Naive thymus-derived CD8-positive, alpha-beta T cell (primary cell): ENCODE measurements at regions not wholly inside any gene's neighbourhood (a gene's known extent, or its start where the extent isn't known, plus 50 kb on each side); places are given as distances from the start of the nearest gene placed in this dataset.

Experiments used
- ATAC-seq, 2 donors: fragments of 150-1000 bp; cut with Tn5 transposase in 1 of 2; sonication (Bioruptor Pico), chemical (Tn5 transposase) in 1 of 2; 1 replicate in 1 of 2; 2 replicates in 1 of 2; pipeline ENCODE4 v1.10.0; 2021; ENCODE audit warnings: mild to moderate bottlenecking in 2 of 2, moderate library complexity in 2 of 2
- POLR2A ChIA-PET: fragments of 350-600 bp; sonication (Branson Sonifier 250); formaldehyde crosslinking; loops from one replicate; lab custom pipeline; 2021; ENCODE audit warnings: antibody characterized with exemption; lab: Charles Lee
- DNase-seq, 10 donors: peaks; one replicate each; pipeline versions ENCODE4 v3.0.0 to v3.0.0-alpha.2; 2020 to 2022
- H3K27ac Mint-ChIP-seq, 10 donors: one replicate each; pipeline ENCODE4 v1.8.0; 2020 to 2022; ENCODE audit warnings: mild to moderate bottlenecking in 10 of 10, mixed read lengths in 10 of 10, moderate library complexity in 4 of 10, inconsistent platforms in 1 of 10
- H3K27me3 Mint-ChIP-seq, 5 donors: one replicate each; pipeline ENCODE4 v1.8.0; 2021 to 2022; ENCODE audit warnings: mixed read lengths in 5 of 5
- H3K36me3 Mint-ChIP-seq, 3 donors: one replicate each; pipeline ENCODE4 v1.8.0; 2020 to 2022; ENCODE audit warnings: mixed read lengths in 3 of 3, mild to moderate bottlenecking in 2 of 3, inconsistent platforms in 1 of 3
- H3K4me1 Mint-ChIP-seq, 4 donors: one replicate each; pipeline ENCODE4 v1.8.0; 2021 to 2022; ENCODE audit warnings: mixed read lengths in 4 of 4
- H3K4me3 Mint-ChIP-seq, 10 donors: one replicate each; pipeline ENCODE4 v1.8.0; 2020 to 2022; ENCODE audit warnings: mild to moderate bottlenecking in 10 of 10, mixed read lengths in 10 of 10, moderate library complexity in 6 of 10, inconsistent platforms in 1 of 10
- H3K9me3 Mint-ChIP-seq, 9 donors: one replicate each; pipeline ENCODE4 v1.8.0; 2020 to 2022; ENCODE audit warnings: mixed read lengths in 9 of 9, mild to moderate bottlenecking in 3 of 9, inconsistent platforms in 1 of 9, moderate library complexity in 1 of 9

GRCh38 chr1:56033321-56034037 is 545.9 kb downstream of the PLPP3 start:
- H3K27ac Mint-ChIP-seq = no peak overlapping the region
- H3K4me1 Mint-ChIP-seq = peaks cover 0 to under 1% (median 0%) of the 10 kb centered on the region in 4 donors
- H3K9me3 Mint-ChIP-seq = peaks cover 0 to 9% (median 3%) of the 10 kb centered on the region in 9 donors
- DNase-seq = no peak
- POLR2A ChIA-PET = no interaction called here
- ATAC-seq = no peak
- peaks cover 0 to 5% (median 0%) of the 10 kb centered on the region in 3 donors for H3K36me3 Mint-ChIP-seq
- H3K4me3 Mint-ChIP-seq = no peak overlapping the region
- H3K27me3 Mint-ChIP-seq = peaks cover 0 to 8% (median 2%) of the 10 kb centered on the region in 5 donors

- peaks cover 0 to 2% (median 2%) of the 10 kb centered on the region in 5 donors for H3K27me3 Mint-ChIP-seq
- no peak overlapping the region for H3K4me3 Mint-ChIP-seq
- ATAC-seq = no peak
- no peaks in the 10 kb centered on the region for H3K36me3 Mint-ChIP-seq
- no peak for DNase-seq
- H3K27ac Mint-ChIP-seq = no peak overlapping the region
- no peaks in the 10 kb centered on the region for H3K4me1 Mint-ChIP-seq
- peaks cover 0 to 2% (median 0%) of the 10 kb centered on the region in 9 donors for H3K9me3 Mint-ChIP-seq
- POLR2A ChIA-PET = no interaction called here
Observed at GRCh38 chr1:56032096-56032676, 547.2 kb downstream of the PLPP3 start.

- POLR2A ChIA-PET = no interaction called here
- no peak overlapping the region for H3K4me3 Mint-ChIP-seq
- ATAC-seq = no peak
- H3K4me1 Mint-ChIP-seq = no peaks in the 10 kb centered on the region
- peaks cover 0 to 5% (median 2%) of the 10 kb centered on the region in 5 donors for H3K27me3 Mint-ChIP-seq
- H3K9me3 Mint-ChIP-seq = peaks cover 0 to 4% (median 0%) of the 10 kb centered on the region in 9 donors
- no peak for DNase-seq
- no peaks in the 10 kb centered on the region for H3K36me3 Mint-ChIP-seq
- H3K27ac Mint-ChIP-seq = peak overlapping the region in 1 of 10 donors; percentile 3
Observed at GRCh38 chr1:56031001-56031400, 548.4 kb downstream of the PLPP3 start.

GRCh38 chr1:56029319-56030003 is 549.9 kb downstream of the PLPP3 start:
- Mint-ChIP-seq H3K27me3 (peaks cover 0 to 7% (median 2%) of the 10 kb centered on the region in 5 donors), H3K9me3 (peaks cover 0 to 4% (median 0%) of the 10 kb centered on the region in 9 donors), H3K36me3 (no peaks in the 10 kb centered on the region), H3K4me1 (no peaks in the 10 kb centered on the region), H3K4me3 (no peak overlapping the region), H3K27ac (no peak overlapping the region)
- ATAC-seq (no peak), DNase-seq (no peak)
- POLR2A ChIA-PET = no interaction called here

GRCh38 chr1:56028911-56029310 is 550.5 kb downstream of the PLPP3 start:
- POLR2A ChIA-PET = no interaction called here
- Mint-ChIP-seq H3K4me1 (no peaks in the 10 kb centered on the region), H3K27ac (no peak overlapping the region), H3K9me3 (peaks cover 0 to 4% (median 3%) of the 10 kb centered on the region in 9 donors), H3K27me3 (peaks cover 0 to 7% (median 2%) of the 10 kb centered on the region in 5 donors), H3K36me3 (no peaks in the 10 kb centered on the region), H3K4me3 (no peak overlapping the region)
- no peak for ATAC-seq
- DNase-seq = no peak

GRCh38 chr1:56028244-56028643 is 551.1 kb downstream of the PLPP3 start:
- H3K27ac Mint-ChIP-seq = no peak overlapping the region
- POLR2A ChIA-PET = no interaction called here
- H3K36me3 Mint-ChIP-seq = no peaks in the 10 kb centered on the region
- H3K9me3 Mint-ChIP-seq = peaks cover 0 to 10% (median 4%) of the 10 kb centered on the region in 9 donors
- peaks cover 0 to 7% (median 0%) of the 10 kb centered on the region in 5 donors for H3K27me3 Mint-ChIP-seq
- DNase-seq = no peak
- no peak for ATAC-seq
- no peaks in the 10 kb centered on the region for H3K4me1 Mint-ChIP-seq
- H3K4me3 Mint-ChIP-seq = no peak overlapping the region

- Mint-ChIP-seq H3K4me1 (no peaks in the 10 kb centered on the region), H3K27ac (no peak overlapping the region), H3K36me3 (no peaks in the 10 kb centered on the region), H3K4me3 (no peak overlapping the region), H3K9me3 (peaks cover 0 to 18% (median 4%) of the 10 kb centered on the region in 9 donors), H3K27me3 (peaks cover 0 to 6% (median 0%) of the 10 kb centered on the region in 5 donors)
- POLR2A ChIA-PET = no interaction called here
- DNase-seq (no peak), ATAC-seq (no peak)
Observed at GRCh38 chr1:56025942-56026341, 553.4 kb downstream of the PLPP3 start.

- POLR2A ChIA-PET = no interaction called here
- no peaks in the 10 kb centered on the region for H3K36me3 Mint-ChIP-seq
- H3K4me3 Mint-ChIP-seq = no peak overlapping the region
- no peak for ATAC-seq
- H3K27me3 Mint-ChIP-seq = peaks cover 0 to 6% (median 0%) of the 10 kb centered on the region in 5 donors
- H3K27ac Mint-ChIP-seq = no peak overlapping the region
- peaks cover 0 to 28% (median 7%) of the 10 kb centered on the region in 9 donors for H3K9me3 Mint-ChIP-seq
- no peak for DNase-seq
- no peaks in the 10 kb centered on the region for H3K4me1 Mint-ChIP-seq
Observed at GRCh38 chr1:56024155-56024554, 555.2 kb downstream of the PLPP3 start.

- DNase-seq (no peak), ATAC-seq (no peak)
- POLR2A ChIA-PET = no interaction called here
- H3K9me3 Mint-ChIP-seq = peaks cover 0 to 28% (median 2%) of the 10 kb centered on the region in 9 donors
- no peak overlapping the region for H3K27ac Mint-ChIP-seq
- no peaks in the 10 kb centered on the region for H3K4me1 Mint-ChIP-seq
- H3K27me3 Mint-ChIP-seq = peaks cover 0 to 6% (median 0%) of the 10 kb centered on the region in 5 donors
- no peaks in the 10 kb centered on the region for H3K36me3 Mint-ChIP-seq
- no peak overlapping the region for H3K4me3 Mint-ChIP-seq
Observed at GRCh38 chr1:56019922-56020321, 559.4 kb downstream of the PLPP3 start.

GRCh38 chr1:56019472-56019871 is 559.9 kb downstream of the PLPP3 start:
- H3K4me3 Mint-ChIP-seq = no peak overlapping the region
- H3K27ac Mint-ChIP-seq = no peak overlapping the region
- peaks cover 0 to 6% (median 0%) of the 10 kb centered on the region in 5 donors for H3K27me3 Mint-ChIP-seq
- ATAC-seq (no peak), DNase-seq (no peak)
- POLR2A ChIA-PET = no interaction called here
- H3K4me1 Mint-ChIP-seq = no peaks in the 10 kb centered on the region
- H3K9me3 Mint-ChIP-seq = peaks cover 0 to 28% (median 2%) of the 10 kb centered on the region in 9 donors
- no peaks in the 10 kb centered on the region for H3K36me3 Mint-ChIP-seq

GRCh38 chr1:56017336-56017735 is 562.0 kb downstream of the PLPP3 start:
- no peak overlapping the region for H3K4me3 Mint-ChIP-seq
- DNase-seq (no peak), ATAC-seq (no peak)
- POLR2A ChIA-PET = no interaction called here
- H3K27me3 Mint-ChIP-seq = peaks cover 0 to 3% (median 0%) of the 10 kb centered on the region in 5 donors
- H3K9me3 Mint-ChIP-seq = peaks cover 0 to 28% (median 7%) of the 10 kb centered on the region in 9 donors
- no peaks in the 10 kb centered on the region for H3K4me1 Mint-ChIP-seq
- no peaks in the 10 kb centered on the region for H3K36me3 Mint-ChIP-seq
- H3K27ac Mint-ChIP-seq = no peak overlapping the region

- H3K27ac Mint-ChIP-seq = no peak overlapping the region
- peaks cover 0 to 10% (median 0%) of the 10 kb centered on the region in 9 donors for H3K9me3 Mint-ChIP-seq
- peaks cover 0 to 12% (median 0%) of the 10 kb centered on the region in 5 donors for H3K27me3 Mint-ChIP-seq
- no peak overlapping the region for H3K4me3 Mint-ChIP-seq
- POLR2A ChIA-PET = no interaction called here
- ATAC-seq (no peak), DNase-seq (no peak)
- no peaks in the 10 kb centered on the region for H3K4me1 Mint-ChIP-seq
- H3K36me3 Mint-ChIP-seq = no peaks in the 10 kb centered on the region
Observed at GRCh38 chr1:56003846-56004245, 575.5 kb downstream of the PLPP3 start.

GRCh38 chr1:56002231-56002630 is 577.1 kb downstream of the PLPP3 start:
- POLR2A ChIA-PET = no interaction called here
- H3K4me1 Mint-ChIP-seq = no peaks in the 10 kb centered on the region
- H3K36me3 Mint-ChIP-seq = no peaks in the 10 kb centered on the region
- peaks cover 0 to 9% (median 0%) of the 10 kb centered on the region in 9 donors for H3K9me3 Mint-ChIP-seq
- peaks cover 0 to 12% (median 0%) of the 10 kb centered on the region in 5 donors for H3K27me3 Mint-ChIP-seq
- no peak overlapping the region for H3K27ac Mint-ChIP-seq
- ATAC-seq = no peak
- DNase-seq = no peak
- H3K4me3 Mint-ChIP-seq = no peak overlapping the region
